HepG2 (cell line): ENCODE measurements at regions not wholly inside any gene's neighbourhood (a gene's known extent, or its start where the extent isn't known, plus 50 kb on each side); places are given as distances from the start of the nearest gene placed in this dataset.

Experiments used
- ATAC-seq: fragments of 200-7000 bp; cut with Tn5 transposase; 3 replicates; pipeline ENCODE4 v1.9.1; 2020; ENCODE audit warnings: mild to moderate bottlenecking, moderate library complexity
- BruUV-seq: library from RNA; stranded (reverse); fragments of 400-500 nt; replicated peaks from 2 replicates; lab custom pipeline; 2021; lab: Mats Ljungman, UMichigan
- CTCF ChIA-PET: fragments of 300-600 bp; formaldehyde crosslinking; extraction: SDS; loops from one replicate; lab custom pipeline; 2021; ENCODE audit warnings: low total read pairs, inconsistent platforms, low intra/inter-chr PET ratio; lab: Yijun Ruan, JAX
- POLR2A ChIA-PET: fragments of 350-600 bp; sonication (Branson Sonifier 250); formaldehyde crosslinking; loops from one replicate; lab custom pipeline; 2020; ENCODE audit warnings: antibody characterized with exemption, inconsistent platforms; lab: Yijun Ruan, JAX
- DNase-seq: peaks from one replicate; pipeline ENCODE4 v3.0.0-alpha.2; 2015; ENCODE audit warnings: low spot score
- FAIRE-seq: peaks from 3 replicates; lab custom pipeline; 2011; peaks lifted over from hg19 to GRCh38; lab: Jason Lieb, UNC
- H2AFZ ChIP-seq: one replicate; pipeline ENCODE4 v1.6.1; 2011; ENCODE audit warnings: low read length, inconsistent platforms
- H3K27ac ChIP-seq: fragments of 300-600 bp; 3 replicates; pipeline ENCODE4 v1.8.0; 2011; ENCODE audit warnings: mixed run types, mild to moderate bottlenecking, mixed read lengths, low read length, inconsistent platforms; ENCODE audit not compliant: insufficient read depth; ENCODE audit errors: extremely low read length
- H3K27me3 ChIP-seq, 2 experiments: fragments of 200-600 bp in 1 of 2; 2 replicates in 1 of 2; 3 replicates in 1 of 2; pipeline versions ENCODE4 v1.6.0 to v1.8.0; 2011; ENCODE audit warnings: low read length in 2 of 2, mild to moderate bottlenecking in 2 of 2, moderate library complexity in 2 of 2, inconsistent platforms in 1 of 2; ENCODE audit not compliant: insufficient read depth in 2 of 2, control insufficient read depth in 1 of 2
- H3K36me3 ChIP-seq, 2 experiments: fragments of 200-600 bp in 1 of 2; replicated peaks in 1 of 2; 2 replicates in 1 of 2; 3 replicates in 1 of 2; pipeline versions ENCODE4 v1.5.1 to v1.8.0; 2011; ENCODE audit warnings: low read length in 2 of 2, inconsistent platforms in 1 of 2; ENCODE audit not compliant: insufficient read depth in 2 of 2, control insufficient read depth in 1 of 2
- H3K4me1 ChIP-seq: 2 replicates; pipeline ENCODE4 v1.5.1; 2012; ENCODE audit warnings: low read length, inconsistent platforms; ENCODE audit not compliant: insufficient read depth
- H3K4me2 ChIP-seq: 2 replicates; pipeline ENCODE4 v1.6.0; 2011; ENCODE audit warnings: low read depth, low read length, inconsistent platforms
- H3K4me3 ChIP-seq, 3 experiments: fragments of 200-600 bp in 1 of 3; sonication (generic), shearing (Covaris generic) in 1 of 3; replicated peaks in 1 of 3; 2 replicates each; pipeline ENCODE4 v1.5.1; 2011 to 2016; ENCODE audit warnings: low read length in 3 of 3, inconsistent platforms in 2 of 3, low read depth in 2 of 3, mild to moderate bottlenecking in 2 of 3, control low read depth in 1 of 3, mixed read lengths in 1 of 3; ENCODE audit not compliant: insufficient read depth in 1 of 3
- H3K79me2 ChIP-seq: one replicate; pipeline ENCODE4 v1.6.1; 2011; ENCODE audit warnings: low read length, inconsistent platforms; ENCODE audit not compliant: insufficient read depth
- H3K9ac ChIP-seq: 2 replicates; pipeline ENCODE4 v1.6.0; 2011; ENCODE audit warnings: mild to moderate bottlenecking, low read depth, low read length, inconsistent platforms; ENCODE audit not compliant: insufficient read depth
- H3K9me3 ChIP-seq: 2 replicates; pipeline ENCODE4 v1.5.1; 2012; ENCODE audit warnings: mild to moderate bottlenecking, low read length
- H4K20me1 ChIP-seq: 2 replicates; pipeline ENCODE4 v1.6.0; 2011; ENCODE audit warnings: inconsistent platforms, mild to moderate bottlenecking, low read length, moderate library complexity; ENCODE audit not compliant: insufficient read depth
- AKAP8 ChIP-seq: sonication (generic); formaldehyde crosslinking; IDR thresholded peaks from 2 replicates; pipeline ENCODE4 v1.5.1; 2020; ENCODE audit warnings: mild to moderate bottlenecking, missing genetic modification reagents
- CENPT ChIP-seq: sonication (generic); formaldehyde crosslinking; IDR thresholded peaks from 2 replicates; pipeline ENCODE4 v1.8.0; 2022; ENCODE audit warnings: low read depth, mild to moderate bottlenecking, moderate library complexity, missing genetic modification reagents
- LCORL ChIP-seq, 2 experiments: fragments of 450-650 bp in 1 of 2; sonication (generic) in 1 of 2; formaldehyde crosslinking in 1 of 2; IDR thresholded peaks; 2 replicates each; pipeline versions ENCODE4 v1.5.0 to v1.6.1; 2017 to 2020; ENCODE audit warnings: antibody characterized with exemption in 1 of 2, missing genetic modification reagents in 1 of 2
- MBNL3 ChIP-seq: fragments of 250-450 bp; sonication (Bioruptor Pico); conservative IDR thresholded peaks from 2 replicates; pipeline ENCODE4 v1.8.0; 2022; ENCODE audit warnings: mild to moderate bottlenecking, inconsistent platforms
- REST ChIP-seq, 2 experiments: IDR thresholded peaks; 2 replicates each; pipeline ENCODE4 v1.6.1; 2011 to 2012; ENCODE audit warnings: low read length in 2 of 2, borderline replicate concordance in 1 of 2, low read depth in 1 of 2, mild to moderate bottlenecking in 1 of 2, moderate library complexity in 1 of 2
- STAT6 ChIP-seq: sonication (generic); formaldehyde crosslinking; IDR thresholded peaks from 2 replicates; pipeline ENCODE4 v1.4.0; 2020; ENCODE audit warnings: missing genetic modification reagents, mild to moderate bottlenecking, borderline replicate concordance
- THAP9 ChIP-seq: sonication (generic); formaldehyde crosslinking; IDR thresholded peaks from 2 replicates; pipeline ENCODE4; 2020; ENCODE audit warnings: missing genetic modification reagents, mild to moderate bottlenecking, borderline replicate concordance
- ZBTB4 ChIP-seq: sonication (generic); formaldehyde crosslinking; IDR thresholded peaks from 2 replicates; pipeline ENCODE4 v1.4.0; 2020; ENCODE audit warnings: missing genetic modification reagents, mild to moderate bottlenecking, borderline replicate concordance
- ZBTB8A ChIP-seq: sonication (generic); formaldehyde crosslinking; IDR thresholded peaks from 2 replicates; pipeline ENCODE4 v1.4.0; 2020; ENCODE audit warnings: mild to moderate bottlenecking, low read depth, missing genetic modification reagents, borderline replicate concordance
- ZNF546 ChIP-seq: sonication (generic); formaldehyde crosslinking; conservative IDR thresholded peaks from 2 replicates; pipeline ENCODE4 v1.8.1; 2023; ENCODE audit warnings: mild to moderate bottlenecking, missing genetic modification reagents
- ZNF781 ChIP-seq: sonication (generic); formaldehyde crosslinking; IDR thresholded peaks from 2 replicates; pipeline ENCODE4 v1.5.1; 2020; ENCODE audit warnings: borderline replicate concordance, mild to moderate bottlenecking, missing genetic modification reagents; ENCODE audit errors: not compliant biosample characterization
- WGBS: methylation state at CpG from one replicate; pipeline ENCODE4 v1.1.6; 2017; ENCODE audit warnings: low lambda C conversion rate; 5-methylcytosine and 5-hydroxymethylcytosine counted together
- in situ Hi-C: cut with HindIII; loops from 2 replicates; pipeline ENCODE4 v1.10.0; 2017; ENCODE audit warnings: low pct_unique_long_range_greater_than_20kb; ENCODE audit not compliant: extremely low pct_ligation_motif_present
- intact Hi-C: fragments of 100-400 bp; cut with micrococcal nuclease; formaldehyde crosslinking; loops from one replicate; pipeline ENCODE4 v1.10.0; 2022; ENCODE audit not compliant: unreplicated experiment

- ATAC-seq, result no peak
- Histone ChIP-seq H3K4me2 (no peak overlapping the region), H3K4me1 (no peaks in the 10 kb centered on the region), H3K4me3 (no peak overlapping the region), H3K9me3 (peaks cover 60% of the 10 kb centered on the region), H3K27ac (no peak overlapping the region), H3K36me3 (no peaks in the 10 kb centered on the region), H2AFZ (no peak overlapping the region), H3K79me2 (no peaks in the 10 kb centered on the region), H3K27me3 (no peaks in the 10 kb centered on the region), H3K9ac (no peak overlapping the region), H4K20me1 (no peaks in the 10 kb centered on the region)
- 24% methylated on average over 2 of the region's 2 CpGs for WGBS
- in situ Hi-C loops, result no loop called here
- intact Hi-C loops, result no loop called here
- DNase-seq, result no peak
- FAIRE-seq, result no peak
- POLR2A ChIA-PET, result no interaction called here
- CTCF ChIA-PET, result no interaction called here
- no TSS peak for BruUV-seq
- TF ChIP-seq LCORL (IDR thresholded peaks at IDR 0.05) (no peak), LCORL (CRISPR knock-in tag; IDR thresholded peaks at IDR 0.05) (no peak), ZNF781 (CRISPR knock-in tag) (no peak), REST (IDR thresholded peaks at IDR 0.05; ENCODE audit: borderline replicate concordance in 1 of 2, low read depth in 1 of 2, low read length in 2 of 2) (no peak), ZBTB8A (CRISPR knock-in tag) (no peak), THAP9 (no peak), ZNF546 (CRISPR knock-in tag) (no peak), AKAP8 (no peak), CENPT (CRISPR knock-in tag) (no peak), STAT6 (CRISPR knock-in tag) (no peak), MBNL3 (CRISPR knock-in tag) (no peak), ZBTB4 (no peak)
Measured at GRCh38 chr3:144364737-144365136, 393.1 kb downstream of the DIPK2A start.
